Head of caudate nucleus (tissue), 42 donors: ENCODE measurements at regions not wholly inside any gene's neighbourhood (a gene's known extent, or its start where the extent isn't known, plus 50 kb on each side); places are given as distances from the start of the nearest gene placed in this dataset.

ENCODE experiments used
- DNase-seq, 42 donors: peaks; one replicate each; pipeline versions ENCODE4 v3.0.0 to v3.0.0-alpha.2; 2020 to 2021; ENCODE audit warnings: mixed read lengths in 7 of 42
- intact Hi-C: fragments of 100-400 bp; cut with DNase I; formaldehyde crosslinking; loops from one replicate; pipeline ENCODE4 v1.15.0; 2022

GRCh38 chr22:49295851-49296560, 531.7 kb downstream of the BRD1 start:
- intact Hi-C loops = no loop called here
- DNase-seq = peak in 11 of 42 donors; percentile 1 to 34 (median 23)

- DNase-seq = peak in 3 of 42 donors; percentile 3 to 36 (median 8)
- intact Hi-C loops = no loop called here
Observed at GRCh38 chr22:49295465-49295743, 532.3 kb downstream of the BRD1 start.

GRCh38 chr22:49294656-49295464, 532.8 kb downstream of the BRD1 start:
- peak in 8 of 42 donors; percentile 1 to 24 (median 14) for DNase-seq
- intact Hi-C loops = no loop called here

- peak in 7 of 42 donors; percentile 3 to 18 (median 7) for DNase-seq
- intact Hi-C loops = no loop called here
Observed at GRCh38 chr22:49292909-49293308, 534.8 kb downstream of the BRD1 start.

GRCh38 chr22:49291781-49292180, 535.9 kb downstream of the BRD1 start:
- peak in 4 of 42 donors; percentile 1 to 13 (median 6) for DNase-seq
- intact Hi-C loops = no loop called here

GRCh38 chr22:49291169-49291568, 536.5 kb downstream of the BRD1 start:
- intact Hi-C loops = no loop called here
- peak in 6 of 42 donors; percentile 2 to 37 (median 12) for DNase-seq

GRCh38 chr22:49290711-49291110, 537.0 kb downstream of the BRD1 start:
- intact Hi-C loops = no loop called here
- peak in 6 of 42 donors; percentile 1 to 39 (median 8) for DNase-seq

- intact Hi-C loops = no loop called here
- DNase-seq = peak in 7 of 42 donors; percentile 10 to 36 (median 16)
Observed at GRCh38 chr22:49289822-49290679, 537.6 kb downstream of the BRD1 start.

GRCh38 chr22:49286181-49286760, 541.4 kb downstream of the BRD1 start:
- no peak for DNase-seq
- intact Hi-C loops = no loop called here

- no peak for DNase-seq
- intact Hi-C loops = no loop called here
Observed at GRCh38 chr22:49284931-49285330, 542.7 kb downstream of the BRD1 start.

- no peak for DNase-seq
- intact Hi-C loops = no loop called here
Observed at GRCh38 chr22:49284056-49284784, 543.5 kb downstream of the BRD1 start.

- DNase-seq = no peak
- intact Hi-C loops = no loop called here
Observed at GRCh38 chr22:49282596-49282995, 545.1 kb downstream of the BRD1 start.

GRCh38 chr22:49281467-49282340, 546.0 kb downstream of the BRD1 start:
- no peak for DNase-seq
- intact Hi-C loops = no loop called here

GRCh38 chr22:49278340-49278739, 549.3 kb downstream of the BRD1 start:
- intact Hi-C loops = no loop called here
- DNase-seq = no peak

- no peak for DNase-seq
- intact Hi-C loops = no loop called here
Observed at GRCh38 chr22:49276567-49276966, 551.1 kb downstream of the BRD1 start.

GRCh38 chr22:49274754-49275380, 552.8 kb downstream of the BRD1 start:
- no peak for DNase-seq
- intact Hi-C loops = no loop called here

GRCh38 chr22:49272546-49273125, 555.0 kb downstream of the BRD1 start:
- intact Hi-C loops = no loop called here
- peak in 4 of 42 donors; percentile 9 to 31 (median 12) for DNase-seq
